Stimulated activated memory B cell treated with anti-CD40 and anti-IgM and Interleukin-4, amounts not matched to agents 10 μg/mL and 1 μg/mL and 100 μg/mL, for 72 hours (primary cell): ENCODE measurements at regions not wholly inside any gene's neighbourhood (a gene's known extent, or its start where the extent isn't known, plus 50 kb on each side); places are given as distances from the start of the nearest gene placed in this dataset.
"Not testable (repeated sequence)": the region's sequence is repeated elsewhere in the genome, so short reads cannot be mapped to it uniquely, and the experiment has no call there.

Experiments used
- ATAC-seq: fragments of 150-1000 bp; cut with Tn5 transposase; 2 replicates; pipeline ENCODE4 v1.10.0; 2021
- H3K27ac Mint-ChIP-seq: one replicate; pipeline ENCODE4 v1.8.0; 2022; ENCODE audit warnings: mild to moderate bottlenecking, mixed read lengths
- H3K27me3 Mint-ChIP-seq: one replicate; pipeline ENCODE4 v1.8.0; 2022; ENCODE audit warnings: mixed read lengths
- H3K36me3 Mint-ChIP-seq: one replicate; pipeline ENCODE4 v1.8.0; 2022; ENCODE audit warnings: mixed read lengths
- H3K4me1 Mint-ChIP-seq: one replicate; pipeline ENCODE4 v1.8.0; 2022; ENCODE audit warnings: mixed read lengths
- H3K4me3 Mint-ChIP-seq: one replicate; pipeline ENCODE4 v1.8.0; 2022; ENCODE audit warnings: mild to moderate bottlenecking, moderate library complexity, mixed read lengths
- H3K9me3 Mint-ChIP-seq: one replicate; pipeline ENCODE4 v1.8.0; 2022; ENCODE audit warnings: mixed read lengths

DNA sequence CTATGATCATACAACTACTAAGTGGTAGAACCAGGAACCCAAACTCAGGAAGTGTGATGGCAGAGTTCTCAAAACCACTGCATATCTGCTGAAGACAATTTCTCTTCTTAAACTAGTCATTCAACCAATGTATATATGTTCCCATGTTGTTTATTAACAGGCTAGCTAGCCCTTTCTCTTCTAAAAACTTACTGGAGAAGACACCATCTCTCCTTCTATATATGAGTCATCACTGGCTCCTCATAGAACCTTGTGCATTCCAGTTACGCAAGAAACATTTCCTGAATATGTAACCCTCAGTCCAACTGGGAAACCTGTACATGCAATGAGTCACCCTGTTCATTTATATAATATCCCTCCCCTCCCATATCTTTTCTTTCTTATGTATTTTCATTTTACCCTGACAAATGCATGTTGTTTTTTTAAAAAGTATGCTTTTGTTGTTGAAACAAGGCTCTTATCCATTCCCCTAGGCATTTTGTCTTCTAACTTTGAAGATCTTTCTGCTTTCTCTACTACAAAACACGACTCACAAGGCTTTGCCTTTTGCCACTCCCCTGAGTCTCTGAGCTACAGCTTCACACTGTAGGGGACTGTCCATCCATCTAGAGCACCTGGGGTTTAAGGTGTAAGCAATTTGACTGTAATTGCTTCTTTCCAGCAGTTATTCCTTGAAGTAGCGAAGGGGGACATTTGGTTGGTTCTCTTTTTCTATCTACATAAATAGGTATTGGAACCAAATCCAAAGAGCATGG, 119.5 kb downstream of the ANXA1 start:
- Mint-ChIP-seq H3K36me3 (no peaks in the 10 kb centered on the region), H3K9me3 (no peaks in the 10 kb centered on the region), H3K27ac (no peak overlapping the region), H3K27me3 (no peaks in the 10 kb centered on the region), H3K4me1 (no peaks in the 10 kb centered on the region), H3K4me3 (no peak overlapping the region)
- ATAC-seq, result no peak

- no peak overlapping the region for H3K27ac Mint-ChIP-seq
- ATAC-seq, result no peak
- no peaks in the 10 kb centered on the region for H3K27me3 Mint-ChIP-seq
- no peak overlapping the region for H3K4me3 Mint-ChIP-seq
- H3K4me1 Mint-ChIP-seq, result no peaks in the 10 kb centered on the region
- H3K9me3 Mint-ChIP-seq, result no peaks in the 10 kb centered on the region
- no peaks in the 10 kb centered on the region for H3K36me3 Mint-ChIP-seq
Observed at GRCh38 chr9:73280113-73280512, 128.4 kb downstream of the ANXA1 start.

DNA sequence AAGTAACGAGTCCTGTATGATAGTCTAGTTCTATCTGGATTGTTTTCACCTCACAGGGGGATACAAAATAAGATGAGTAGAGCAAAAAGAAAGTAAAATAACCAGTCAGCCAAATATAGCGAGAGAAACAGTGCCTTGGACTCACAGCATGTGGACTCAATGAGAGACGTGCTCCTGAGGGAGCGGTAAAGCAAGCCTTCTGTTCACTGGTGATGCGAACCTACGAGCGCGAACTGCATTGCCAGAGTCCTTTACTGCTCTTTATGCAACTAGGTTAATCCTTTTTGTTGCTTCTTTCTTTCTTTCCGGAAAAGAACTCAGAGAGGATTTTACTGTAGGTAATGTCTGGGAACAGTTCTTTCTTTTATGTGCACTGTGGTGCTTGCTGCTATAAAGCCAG, 132.7 kb downstream of the ANXA1 start:
- H3K36me3 Mint-ChIP-seq, result no peaks in the 10 kb centered on the region
- no peak overlapping the region for H3K4me3 Mint-ChIP-seq
- H3K27ac Mint-ChIP-seq, result no peak overlapping the region
- H3K27me3 Mint-ChIP-seq, result no peaks in the 10 kb centered on the region
- H3K4me1 Mint-ChIP-seq, result no peaks in the 10 kb centered on the region
- H3K9me3 Mint-ChIP-seq, result no peaks in the 10 kb centered on the region
- ATAC-seq, result no peak

GRCh38 chr9:73294336-73294735, 142.7 kb downstream of the ANXA1 start:
- H3K27me3 Mint-ChIP-seq, result no peaks in the 10 kb centered on the region
- H3K9me3 Mint-ChIP-seq, result peaks cover 3% of the 10 kb centered on the region
- no peak for ATAC-seq
- no peak overlapping the region for H3K4me3 Mint-ChIP-seq
- H3K4me1 Mint-ChIP-seq, result no peaks in the 10 kb centered on the region
- H3K36me3 Mint-ChIP-seq, result no peaks in the 10 kb centered on the region
- no peak overlapping the region for H3K27ac Mint-ChIP-seq

- ATAC-seq, result no peak
- Mint-ChIP-seq H3K4me1 (no peaks in the 10 kb centered on the region), H3K9me3 (peaks cover 2% of the 10 kb centered on the region), H3K36me3 (no peaks in the 10 kb centered on the region), H3K27ac (no peak overlapping the region), H3K4me3 (no peak overlapping the region), H3K27me3 (no peaks in the 10 kb centered on the region)
Observed at GRCh38 chr9:73325983-73326382, 174.3 kb downstream of the ANXA1 start.

- Mint-ChIP-seq H3K4me1 (no peaks in the 10 kb centered on the region), H3K27ac (no peak overlapping the region), H3K4me3 (no peak overlapping the region), H3K36me3 (no peaks in the 10 kb centered on the region), H3K27me3 (no peaks in the 10 kb centered on the region), H3K9me3 (peaks cover 2% of the 10 kb centered on the region)
- no peak for ATAC-seq
Observed at GRCh38 chr9:73327149-73327548, 175.5 kb downstream of the ANXA1 start.

DNA sequence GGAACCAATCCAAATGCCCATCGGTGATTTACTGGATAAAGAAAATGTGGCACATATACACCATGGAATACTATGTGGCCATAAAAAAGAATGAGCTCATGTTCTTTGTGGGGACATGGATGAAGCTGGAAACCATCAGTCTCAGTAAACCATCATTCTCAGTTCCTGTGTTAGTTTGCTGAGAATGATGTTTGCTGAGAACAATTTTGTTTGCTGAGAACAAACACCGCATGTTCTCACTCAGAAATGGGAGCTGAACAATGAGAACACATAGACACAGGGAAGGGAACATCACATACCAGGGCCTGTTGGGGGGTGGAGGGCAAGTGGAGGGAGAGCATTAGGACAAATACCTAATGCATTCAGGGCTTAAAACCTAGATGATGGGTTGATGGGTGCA, 185.5 kb downstream of the ANXA1 start:
- H3K36me3 Mint-ChIP-seq, H3K4me3 Mint-ChIP-seq, H3K27me3 Mint-ChIP-seq, H3K4me1 Mint-ChIP-seq, H3K9me3 Mint-ChIP-seq, ATAC-seq, H3K27ac Mint-ChIP-seq: not testable (repeated sequence)

DNA sequence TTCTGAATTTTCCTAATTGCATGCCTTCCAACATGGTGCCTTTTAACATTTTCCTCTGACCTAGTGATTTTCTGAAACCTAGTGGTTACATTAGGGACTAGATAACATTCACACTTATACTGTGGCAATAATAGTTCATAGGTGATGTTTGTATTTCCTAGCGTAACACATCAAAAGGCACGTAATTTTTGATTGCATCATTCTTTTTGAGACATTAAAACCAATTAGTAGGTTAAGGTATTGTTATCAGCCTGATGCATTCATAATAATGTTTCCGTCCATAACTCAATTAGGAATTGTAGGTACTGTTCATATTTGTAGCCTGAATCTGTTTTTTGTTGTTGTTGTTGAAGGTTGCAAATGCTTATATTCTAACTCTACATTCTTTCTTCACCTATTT, 192.4 kb downstream of the ANXA1 start:
- Mint-ChIP-seq H3K4me1 (no peaks in the 10 kb centered on the region), H3K4me3 (no peak overlapping the region), H3K36me3 (no peaks in the 10 kb centered on the region), H3K27ac (no peak overlapping the region), H3K27me3 (no peaks in the 10 kb centered on the region), H3K9me3 (peaks cover 2% of the 10 kb centered on the region)
- no peak for ATAC-seq

DNA sequence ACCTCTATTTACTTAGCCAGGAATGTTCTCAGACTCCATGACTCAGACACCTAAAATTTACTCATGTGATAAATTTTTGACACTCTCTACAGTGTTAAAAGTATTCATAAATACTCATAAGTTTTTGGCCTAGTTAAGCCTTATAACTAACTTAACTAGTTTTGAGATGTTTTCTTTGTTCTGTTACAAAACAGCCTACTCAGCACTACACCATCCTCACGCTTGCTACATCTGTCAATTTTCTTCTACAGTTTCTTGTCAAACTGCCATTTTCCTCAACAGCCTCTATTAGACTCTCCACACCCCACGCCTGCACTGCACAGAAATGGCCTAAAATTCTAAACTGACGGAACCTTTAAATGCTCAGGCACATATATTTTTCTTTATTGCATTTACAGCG, 195.5 kb downstream of the ANXA1 start:
- H3K4me3 Mint-ChIP-seq, result no peak overlapping the region
- H3K4me1 Mint-ChIP-seq, result no peaks in the 10 kb centered on the region
- no peak overlapping the region for H3K27ac Mint-ChIP-seq
- no peaks in the 10 kb centered on the region for H3K36me3 Mint-ChIP-seq
- ATAC-seq, result no peak
- H3K9me3 Mint-ChIP-seq, result peaks cover 11% of the 10 kb centered on the region
- H3K27me3 Mint-ChIP-seq, result no peaks in the 10 kb centered on the region

DNA sequence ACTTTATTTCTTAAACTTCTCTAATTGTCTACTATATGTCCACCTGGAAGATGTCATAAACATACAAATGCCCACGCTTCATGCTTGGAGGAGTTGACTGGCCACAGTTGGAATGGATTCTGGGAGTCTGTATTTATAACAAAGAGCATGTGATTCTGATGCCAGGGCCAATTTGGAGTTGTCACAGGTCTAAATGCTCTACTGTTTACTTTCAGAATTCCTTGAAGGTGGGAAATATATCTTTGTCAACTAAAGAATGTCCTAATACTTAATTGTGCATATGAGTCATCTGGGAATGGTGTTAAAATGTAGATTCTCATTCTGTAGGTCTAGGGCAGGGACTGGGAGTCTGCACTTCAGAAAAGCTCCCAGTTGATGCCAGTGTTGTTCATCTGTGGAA, 196.1 kb downstream of the ANXA1 start:
- Mint-ChIP-seq H3K27ac (no peak overlapping the region), H3K27me3 (no peaks in the 10 kb centered on the region), H3K9me3 (peaks cover 11% of the 10 kb centered on the region), H3K4me1 (no peaks in the 10 kb centered on the region), H3K4me3 (no peak overlapping the region), H3K36me3 (no peaks in the 10 kb centered on the region)
- ATAC-seq, result no peak

DNA sequence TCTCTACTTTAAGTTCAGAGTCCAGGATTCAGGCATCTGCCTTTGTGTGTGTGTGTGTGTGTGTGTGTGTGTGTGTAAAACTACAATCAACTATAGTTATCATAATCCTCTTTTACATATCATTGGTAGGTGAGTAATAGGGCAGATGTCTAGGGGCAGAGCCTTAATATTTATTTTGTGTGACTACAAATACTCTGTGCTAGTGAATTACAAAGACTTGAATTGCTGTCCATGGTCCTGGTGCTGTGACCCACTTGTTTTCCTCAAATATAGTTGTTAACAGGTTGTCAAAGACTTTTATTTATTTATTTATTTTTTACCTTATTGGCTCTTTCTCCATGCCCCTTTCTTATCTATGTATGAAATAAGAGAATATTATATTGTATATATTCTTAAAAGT, 196.8 kb downstream of the ANXA1 start:
- no peak for ATAC-seq
- no peak overlapping the region for H3K27ac Mint-ChIP-seq
- no peak overlapping the region for H3K4me3 Mint-ChIP-seq
- H3K27me3 Mint-ChIP-seq, result no peaks in the 10 kb centered on the region
- peaks cover 11% of the 10 kb centered on the region for H3K9me3 Mint-ChIP-seq
- no peaks in the 10 kb centered on the region for H3K4me1 Mint-ChIP-seq
- H3K36me3 Mint-ChIP-seq, result no peaks in the 10 kb centered on the region

DNA sequence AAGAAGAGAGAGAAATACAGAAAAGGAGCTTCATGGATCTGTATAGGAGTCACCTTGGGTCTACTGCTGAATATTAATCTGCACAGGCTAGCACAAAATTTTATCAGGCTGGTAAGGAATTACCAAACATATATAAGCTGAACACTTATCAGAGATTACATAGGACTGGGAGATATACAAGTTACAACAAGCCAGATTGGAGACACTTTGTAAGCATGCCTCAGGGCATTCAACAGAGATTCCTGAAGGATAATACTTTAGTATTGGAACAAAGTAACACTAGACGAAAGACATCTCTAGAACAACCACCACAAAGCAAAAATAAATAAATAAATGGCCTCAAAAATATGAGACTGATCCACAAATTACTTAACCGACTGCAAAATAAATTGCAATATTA, 197.8 kb downstream of the ANXA1 start:
- Mint-ChIP-seq H3K9me3 (peaks cover 11% of the 10 kb centered on the region), H3K4me1 (no peaks in the 10 kb centered on the region), H3K27me3 (no peaks in the 10 kb centered on the region), H3K4me3 (no peak overlapping the region), H3K27ac (no peak overlapping the region), H3K36me3 (no peaks in the 10 kb centered on the region)
- no peak for ATAC-seq

DNA sequence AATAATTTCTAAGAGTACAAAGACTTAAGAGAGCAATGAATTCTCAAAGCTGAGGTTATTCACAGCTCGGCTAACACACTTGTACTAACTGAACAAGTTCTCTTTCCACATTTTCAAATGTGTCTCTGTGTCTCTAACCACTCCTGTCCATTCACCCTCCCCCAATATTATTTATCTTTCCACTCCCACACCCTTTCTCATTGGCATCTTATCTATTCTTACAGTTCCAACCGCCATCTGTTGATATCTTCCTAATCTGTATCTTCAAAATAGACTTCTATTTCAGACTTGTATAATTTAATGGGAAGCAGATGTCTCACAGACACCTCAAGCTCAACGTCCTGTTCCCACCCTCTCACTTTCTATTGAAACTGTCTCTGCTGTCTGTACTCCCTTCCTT, 205.9 kb downstream of the ANXA1 start:
- Mint-ChIP-seq H3K9me3 (no peaks in the 10 kb centered on the region), H3K27me3 (no peaks in the 10 kb centered on the region), H3K4me1 (no peaks in the 10 kb centered on the region), H3K36me3 (no peaks in the 10 kb centered on the region), H3K27ac (no peak overlapping the region), H3K4me3 (no peak overlapping the region)
- no peak for ATAC-seq

- Mint-ChIP-seq H3K27me3 (no peaks in the 10 kb centered on the region), H3K36me3 (no peaks in the 10 kb centered on the region), H3K4me1 (no peaks in the 10 kb centered on the region), H3K27ac (no peak overlapping the region), H3K9me3 (no peaks in the 10 kb centered on the region), H3K4me3 (no peak overlapping the region)
- no peak for ATAC-seq
Observed at GRCh38 chr9:73370053-73370452, 218.4 kb downstream of the ANXA1 start.

GRCh38 chr9:73371801-73372200, 220.1 kb downstream of the ANXA1 start:
- Mint-ChIP-seq H3K4me3 (no peak overlapping the region), H3K4me1 (no peaks in the 10 kb centered on the region), H3K9me3 (no peaks in the 10 kb centered on the region), H3K36me3 (no peaks in the 10 kb centered on the region), H3K27me3 (no peaks in the 10 kb centered on the region), H3K27ac (no peak overlapping the region)
- ATAC-seq, result no peak

DNA sequence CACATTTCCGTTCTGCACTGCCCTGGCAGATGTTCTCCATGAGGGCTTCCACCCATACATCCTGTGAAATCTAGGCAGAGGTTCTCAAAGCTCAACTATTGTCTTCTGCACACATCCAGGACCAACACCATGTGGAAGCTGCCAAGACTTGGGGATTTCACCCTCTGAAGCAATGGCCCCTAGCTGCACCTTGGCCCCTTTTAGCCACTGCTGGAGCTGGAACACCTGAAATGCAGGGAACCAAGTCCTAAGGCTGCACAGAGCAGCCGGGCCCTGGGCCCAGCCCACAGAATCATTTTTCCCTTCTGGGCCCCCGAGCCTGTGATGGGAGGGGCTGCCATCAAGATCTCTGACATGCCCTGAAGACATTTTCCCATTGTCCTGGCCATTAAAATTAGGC, 228.7 kb downstream of the ANXA1 start:
- peaks cover 7% of the 10 kb centered on the region for H3K9me3 Mint-ChIP-seq
- no peaks in the 10 kb centered on the region for H3K36me3 Mint-ChIP-seq
- H3K4me3 Mint-ChIP-seq, result no peak overlapping the region
- no peak overlapping the region for H3K27ac Mint-ChIP-seq
- H3K27me3 Mint-ChIP-seq, result no peaks in the 10 kb centered on the region
- H3K4me1 Mint-ChIP-seq, result no peaks in the 10 kb centered on the region
- no peak for ATAC-seq
